ENCODE measurements at regions not wholly inside any gene's neighbourhood (a gene's known extent, or its start where the extent isn't known, plus 50 kb on each side); places are given as distances from the start of the nearest gene placed in this dataset.
"Not testable (repeated sequence)": the region's sequence is repeated elsewhere in the genome, so short reads cannot be mapped to it uniquely, and the experiment has no call there.

DNA sequence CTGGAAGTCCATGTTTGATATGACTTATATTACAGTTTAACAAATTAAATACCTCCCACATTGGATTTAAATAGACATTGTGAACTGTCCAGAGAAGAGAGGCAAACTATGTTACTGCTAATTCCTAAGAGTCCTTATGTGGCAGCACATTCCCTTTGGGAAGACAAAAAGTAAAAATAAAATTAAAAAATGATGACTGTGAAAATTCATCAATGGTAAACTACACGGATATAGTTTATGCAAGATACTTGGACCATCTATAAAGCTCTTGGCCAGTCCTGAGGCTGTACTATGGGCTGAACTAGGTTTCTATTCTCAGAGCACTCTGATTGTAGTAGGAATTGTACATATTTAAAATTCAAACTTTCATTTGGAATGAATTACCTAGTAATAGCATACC is 206.4 kb downstream of the LRRK2 start:
- H3K9me3 Mint-ChIP-seq, result no peaks in the 10 kb centered on the region
- DNase-seq, result no peak
- no peaks in the 10 kb centered on the region for H3K36me3 Mint-ChIP-seq
- H3K4me1 Mint-ChIP-seq, result no peaks in the 10 kb centered on the region
- no peak overlapping the region for H3K4me3 Mint-ChIP-seq
- no peak overlapping the region for H3K27ac Mint-ChIP-seq
- H3K27me3 Mint-ChIP-seq, result no peaks in the 10 kb centered on the region

DNA sequence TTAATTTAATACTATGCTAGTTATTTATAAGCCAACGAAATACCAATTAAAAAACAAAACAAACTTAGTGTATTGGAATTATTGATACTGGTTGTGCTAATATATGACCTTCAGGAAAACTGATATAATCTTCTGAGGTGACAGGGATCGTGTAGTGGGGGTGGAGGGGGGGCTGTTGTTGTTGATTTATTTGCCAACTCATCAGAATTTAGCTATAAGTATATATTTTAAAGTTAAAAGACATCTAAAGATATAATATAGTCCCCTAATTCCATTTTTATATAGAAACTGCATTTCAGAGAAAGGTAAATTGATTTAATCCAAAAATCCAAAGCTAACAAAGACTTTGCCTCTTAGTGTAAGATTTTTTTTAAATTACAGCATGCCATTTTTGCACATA is 210.5 kb downstream of the LRRK2 start:
- no peaks in the 10 kb centered on the region for H3K27me3 Mint-ChIP-seq
- H3K4me1 Mint-ChIP-seq, result no peaks in the 10 kb centered on the region
- H3K9me3 Mint-ChIP-seq, result no peaks in the 10 kb centered on the region
- H3K36me3 Mint-ChIP-seq, result no peaks in the 10 kb centered on the region
- H3K4me3 Mint-ChIP-seq, result no peak overlapping the region
- H3K27ac Mint-ChIP-seq, result no peak overlapping the region
- no peak for DNase-seq

DNA sequence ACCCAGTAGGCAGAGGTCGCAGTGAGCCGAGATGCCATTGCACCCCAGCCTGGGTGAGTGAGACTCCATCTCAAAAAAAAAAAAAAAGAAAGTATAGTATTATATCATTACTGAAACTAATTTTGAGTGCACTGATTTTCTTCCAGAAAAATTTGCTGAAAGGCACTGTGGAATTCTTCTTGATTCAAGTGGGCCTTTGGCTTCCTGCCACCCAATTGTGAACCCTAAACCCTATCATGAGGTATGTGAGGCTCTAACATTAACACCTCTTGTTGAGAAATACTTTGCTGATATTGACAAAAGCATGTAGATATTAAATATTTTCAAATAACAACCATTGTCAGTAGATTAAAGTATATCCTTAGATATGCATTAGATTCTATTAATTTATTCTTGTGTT is 211.2 kb downstream of the LRRK2 start:
- no peaks in the 10 kb centered on the region for H3K9me3 Mint-ChIP-seq

DNA sequence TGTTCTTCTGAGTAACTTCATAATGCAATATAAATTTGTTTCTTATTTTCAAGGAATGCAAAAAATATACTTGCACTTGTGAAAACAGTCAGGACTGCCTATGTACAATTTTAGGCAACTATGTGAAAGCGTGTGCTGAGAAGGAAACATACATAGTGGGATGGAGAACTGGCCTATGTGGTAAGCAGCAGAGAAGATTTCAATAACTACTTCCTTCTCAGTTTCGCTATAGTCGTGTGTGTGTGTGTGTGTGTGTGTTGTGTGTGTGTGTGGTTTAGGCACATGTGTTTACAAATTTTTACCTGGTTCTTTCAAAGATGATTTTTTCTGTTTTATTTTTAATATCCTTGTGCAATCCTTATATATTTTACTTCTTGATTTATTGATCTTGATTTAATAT is 211.8 kb downstream of the LRRK2 start:
- no peaks in the 10 kb centered on the region for H3K4me1 Mint-ChIP-seq
- H3K27ac Mint-ChIP-seq, result no peak overlapping the region
- H3K36me3 Mint-ChIP-seq, result no peaks in the 10 kb centered on the region
- no peaks in the 10 kb centered on the region for H3K27me3 Mint-ChIP-seq
- H3K4me3 Mint-ChIP-seq, result no peak overlapping the region
- H3K9me3 Mint-ChIP-seq, result no peaks in the 10 kb centered on the region
- no peak for DNase-seq

More for the DNA sequence above, 211.2 kb downstream of the LRRK2 start:
- DNase-seq, result no peak
- Mint-ChIP-seq H3K36me3 (no peaks in the 10 kb centered on the region), H3K27me3 (no peaks in the 10 kb centered on the region), H3K4me3 (no peak overlapping the region), H3K27ac (no peak overlapping the region), H3K4me1 (no peaks in the 10 kb centered on the region)

DNA sequence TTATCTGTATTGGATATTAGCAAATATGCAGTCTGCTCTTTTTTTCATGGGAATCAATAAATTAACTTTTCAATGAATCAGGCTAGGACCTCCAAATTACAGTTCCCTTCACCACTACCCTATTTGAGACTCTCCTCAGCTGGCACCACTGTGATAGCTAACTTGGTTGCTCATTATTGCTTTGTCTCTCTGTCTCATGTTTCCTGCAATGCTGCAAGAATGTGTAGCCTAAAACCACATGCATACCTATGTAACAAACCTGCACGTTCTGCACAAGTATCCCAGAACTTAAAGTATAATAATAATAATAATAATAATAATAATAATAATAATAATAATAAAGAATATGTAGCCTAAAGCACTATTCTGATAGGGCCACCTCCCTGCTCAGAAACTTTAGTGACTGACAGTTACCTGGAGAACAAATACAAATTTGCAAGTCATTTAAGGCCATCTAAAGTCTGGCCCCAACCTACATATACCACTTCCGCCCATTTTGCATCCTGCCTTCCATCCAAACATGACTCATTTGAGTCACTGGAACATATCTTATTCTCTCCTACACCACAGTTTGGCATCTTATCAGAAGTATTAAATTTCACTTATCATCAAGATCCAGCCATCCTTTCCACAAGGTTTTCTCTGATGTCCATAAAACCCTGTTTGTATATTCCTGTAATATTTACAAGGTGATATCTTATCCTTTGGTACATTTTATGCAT is 215.1 kb downstream of the LRRK2 start:
- Mint-ChIP-seq H3K4me3 (no peak overlapping the region), H3K9me3 (no peaks in the 10 kb centered on the region), H3K36me3 (no peaks in the 10 kb centered on the region), H3K27ac (no peak overlapping the region), H3K4me1 (no peaks in the 10 kb centered on the region), H3K27me3 (no peaks in the 10 kb centered on the region)
- DNase-seq, result no peak

DNA sequence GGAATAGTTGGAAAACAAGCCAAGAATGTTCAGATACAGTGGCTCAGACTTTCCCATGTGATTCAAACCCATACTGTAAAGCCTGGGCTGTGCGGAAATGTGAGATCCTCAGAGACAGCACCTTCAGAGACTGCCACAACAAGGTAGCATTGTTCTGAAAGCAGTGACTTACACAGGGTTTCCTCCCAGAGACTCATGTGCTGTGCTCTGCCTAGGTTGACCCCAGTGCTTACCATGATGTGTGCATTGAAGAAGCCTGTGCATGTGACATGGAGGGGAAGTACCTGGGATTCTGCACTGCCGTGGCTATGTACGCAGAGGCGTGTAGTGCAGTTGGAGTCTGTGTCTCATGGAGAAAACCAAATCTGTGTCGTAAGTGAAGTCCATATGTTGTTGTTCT is 219.4 kb downstream of the LRRK2 start:
- no peak overlapping the region for H3K4me3 Mint-ChIP-seq
- no peaks in the 10 kb centered on the region for H3K36me3 Mint-ChIP-seq
- H3K9me3 Mint-ChIP-seq, result no peaks in the 10 kb centered on the region
- H3K4me1 Mint-ChIP-seq, result no peaks in the 10 kb centered on the region
- no peaks in the 10 kb centered on the region for H3K27me3 Mint-ChIP-seq
- no peak overlapping the region for H3K27ac Mint-ChIP-seq
- DNase-seq, result no peak

DNA sequence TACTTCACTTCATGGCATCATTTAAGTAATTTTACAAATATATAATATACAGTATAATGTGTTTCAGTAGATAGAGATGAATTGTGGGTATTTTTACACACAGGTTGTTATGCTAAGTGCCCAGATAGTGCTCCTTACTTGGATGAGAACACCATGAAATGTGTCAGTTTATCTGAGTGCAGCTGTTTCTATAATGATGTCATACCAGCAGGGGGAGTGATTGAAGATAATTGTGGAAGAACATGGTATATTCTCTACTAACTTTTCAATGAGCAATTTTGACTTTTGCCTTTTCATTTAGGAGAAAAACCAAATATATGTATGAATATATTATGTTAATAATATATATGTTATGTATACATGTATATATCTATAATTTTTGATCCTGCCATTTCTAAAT is 221.6 kb downstream of the LRRK2 start:
- no peak for DNase-seq
- Mint-ChIP-seq H3K27ac (no peak overlapping the region), H3K27me3 (no peaks in the 10 kb centered on the region), H3K9me3 (no peaks in the 10 kb centered on the region), H3K4me3 (no peak overlapping the region), H3K4me1 (no peaks in the 10 kb centered on the region), H3K36me3 (no peaks in the 10 kb centered on the region)

DNA sequence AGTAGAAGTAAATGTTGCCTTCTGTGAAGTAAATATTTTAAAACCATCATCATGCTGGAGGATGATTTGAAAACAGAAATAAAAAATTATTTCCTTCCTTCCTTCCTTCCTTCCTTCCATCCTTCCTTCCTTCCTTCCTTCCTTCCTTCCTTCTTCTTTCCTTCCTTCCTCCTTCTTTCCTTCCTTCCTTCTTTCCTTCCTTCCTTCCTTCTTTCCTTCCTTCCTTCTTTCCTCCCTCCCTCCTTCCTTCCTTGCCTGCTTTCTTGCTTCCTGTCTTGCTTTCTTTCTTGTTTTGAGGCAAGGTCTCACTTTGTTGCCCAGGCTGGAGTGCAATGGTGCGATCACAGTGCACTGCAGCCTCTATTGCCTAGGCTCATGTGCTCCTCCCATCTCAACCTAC is 223.7 kb downstream of the LRRK2 start:
- DNase-seq, H3K4me3 Mint-ChIP-seq, H3K27ac Mint-ChIP-seq, H3K27me3 Mint-ChIP-seq, H3K4me1 Mint-ChIP-seq, H3K9me3 Mint-ChIP-seq, H3K36me3 Mint-ChIP-seq: not testable (repeated sequence)

DNA sequence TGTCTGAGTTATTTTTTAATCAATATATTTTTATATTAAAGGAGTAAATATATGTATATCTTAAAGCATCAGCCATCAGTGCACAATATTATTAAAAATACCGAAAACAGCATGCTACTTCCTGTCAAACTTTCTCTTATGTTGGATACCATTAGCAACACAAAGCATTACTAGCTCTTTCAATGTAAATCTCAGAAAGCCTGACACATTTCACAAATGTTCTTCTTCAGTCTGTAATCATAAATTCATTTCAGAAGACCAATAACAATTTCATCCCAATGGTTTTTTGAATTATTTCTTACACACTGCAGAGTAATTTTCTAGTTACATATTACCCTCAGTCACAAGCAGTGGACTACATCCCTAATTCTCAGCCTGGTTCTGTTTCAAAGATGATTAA is 226.9 kb downstream of the LRRK2 start:
- Mint-ChIP-seq H3K27ac (no peak overlapping the region), H3K36me3 (no peaks in the 10 kb centered on the region), H3K9me3 (no peaks in the 10 kb centered on the region), H3K4me1 (no peaks in the 10 kb centered on the region), H3K4me3 (no peak overlapping the region), H3K27me3 (no peaks in the 10 kb centered on the region)
- no peak for DNase-seq

DNA sequence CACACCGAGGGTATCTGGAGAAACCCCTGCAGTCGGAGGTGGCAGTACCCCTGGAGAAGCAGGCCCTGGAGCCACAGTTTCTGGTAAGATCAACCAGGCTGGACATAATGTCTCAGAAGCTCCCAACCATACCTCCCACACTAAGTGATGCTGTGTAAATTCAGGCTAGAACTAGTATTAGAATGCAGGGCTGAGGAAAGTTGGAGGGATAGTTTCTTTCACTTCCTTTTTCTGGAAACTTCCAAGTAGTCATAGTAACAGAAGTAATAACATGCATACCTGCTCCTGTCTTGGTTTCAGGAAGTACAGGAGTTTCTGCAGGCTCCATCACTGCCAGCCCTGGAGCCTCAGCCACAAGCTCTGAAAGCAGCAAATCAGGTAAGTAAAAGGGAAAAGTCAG is 228.1 kb upstream of the CNTN1 start:
- Mint-ChIP-seq H3K9me3 (no peaks in the 10 kb centered on the region), H3K27me3 (peaks cover 4% of the 10 kb centered on the region), H3K4me1 (no peaks in the 10 kb centered on the region), H3K27ac (no peak overlapping the region), H3K4me3 (no peak overlapping the region), H3K36me3 (no peaks in the 10 kb centered on the region)
- no peak for DNase-seq

DNA sequence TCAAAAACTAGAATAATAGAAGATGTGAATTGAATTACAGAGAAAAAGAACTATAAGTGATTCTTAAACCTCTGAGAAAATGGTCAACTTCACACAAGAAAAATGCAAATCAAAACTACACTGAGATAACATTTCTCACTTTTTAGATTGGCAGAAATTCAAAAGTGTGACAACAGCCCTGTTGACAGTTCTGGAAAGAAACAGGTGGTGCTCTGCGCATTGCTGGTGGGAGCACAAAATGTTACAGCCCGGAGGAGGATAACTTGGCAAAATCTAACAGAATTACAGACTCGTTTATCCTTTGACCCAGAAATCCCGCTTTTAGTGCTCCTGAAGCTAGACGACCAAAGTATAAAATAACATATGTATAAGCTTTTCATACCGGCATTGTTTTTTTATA is 222.5 kb upstream of the CNTN1 start:
- Mint-ChIP-seq H3K9me3 (no peaks in the 10 kb centered on the region), H3K36me3 (no peaks in the 10 kb centered on the region), H3K27me3 (no peaks in the 10 kb centered on the region), H3K27ac (no peak overlapping the region), H3K4me1 (no peaks in the 10 kb centered on the region), H3K4me3 (no peak overlapping the region)
- no peak for DNase-seq

DNA sequence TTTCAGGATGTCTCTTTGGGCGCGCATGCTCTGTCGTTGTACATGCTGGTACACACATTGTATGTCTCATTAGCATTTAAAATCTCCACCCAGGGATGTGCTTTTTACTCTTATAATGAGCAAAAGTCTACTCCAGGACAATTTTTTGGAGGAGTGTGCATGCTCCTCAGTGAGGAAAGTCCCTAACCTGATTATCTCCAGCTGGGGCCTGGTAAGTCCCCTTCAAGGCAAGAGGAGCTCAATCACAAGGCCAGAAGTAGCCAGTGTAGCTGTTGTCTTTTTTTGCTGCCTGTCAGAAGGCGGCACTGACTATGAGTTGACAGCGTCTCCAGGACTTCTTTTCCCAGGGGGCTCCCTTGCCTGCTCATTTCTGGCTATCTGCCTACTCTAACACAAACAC is 218.3 kb upstream of the CNTN1 start:
- no peaks in the 10 kb centered on the region for H3K27me3 Mint-ChIP-seq
- no peak overlapping the region for H3K4me3 Mint-ChIP-seq
- no peaks in the 10 kb centered on the region for H3K9me3 Mint-ChIP-seq

DNA sequence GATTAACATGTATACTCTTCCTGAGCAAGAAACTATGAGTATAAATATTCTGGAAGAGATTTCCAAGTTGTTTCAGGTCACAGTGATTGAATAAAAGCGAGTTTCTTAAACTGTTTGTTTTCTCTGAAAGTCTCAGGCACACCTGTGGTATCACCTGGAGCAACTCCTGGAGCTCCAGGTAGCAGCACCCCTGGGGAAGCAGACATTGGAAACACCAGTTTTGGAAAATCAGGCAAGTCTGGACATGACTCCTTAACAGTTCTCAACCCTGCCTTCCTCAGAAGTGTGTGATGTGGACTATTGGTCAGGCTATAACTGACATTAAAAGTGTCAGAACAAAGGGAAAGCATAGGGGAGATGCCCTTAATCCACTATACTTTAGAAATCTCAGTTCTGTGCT is 217.6 kb upstream of the CNTN1 start:
- no peaks in the 10 kb centered on the region for H3K27me3 Mint-ChIP-seq
- no peaks in the 10 kb centered on the region for H3K9me3 Mint-ChIP-seq
- no peaks in the 10 kb centered on the region for H3K4me1 Mint-ChIP-seq
- no peak for DNase-seq
- H3K4me3 Mint-ChIP-seq, result no peak overlapping the region
- H3K27ac Mint-ChIP-seq, result no peak overlapping the region
- no peaks in the 10 kb centered on the region for H3K36me3 Mint-ChIP-seq

More for the DNA sequence above, 218.3 kb upstream of the CNTN1 start:
- H3K27ac Mint-ChIP-seq, result no peak overlapping the region
- DNase-seq, result no peak
- no peaks in the 10 kb centered on the region for H3K36me3 Mint-ChIP-seq
- H3K4me1 Mint-ChIP-seq, result no peaks in the 10 kb centered on the region

DNA sequence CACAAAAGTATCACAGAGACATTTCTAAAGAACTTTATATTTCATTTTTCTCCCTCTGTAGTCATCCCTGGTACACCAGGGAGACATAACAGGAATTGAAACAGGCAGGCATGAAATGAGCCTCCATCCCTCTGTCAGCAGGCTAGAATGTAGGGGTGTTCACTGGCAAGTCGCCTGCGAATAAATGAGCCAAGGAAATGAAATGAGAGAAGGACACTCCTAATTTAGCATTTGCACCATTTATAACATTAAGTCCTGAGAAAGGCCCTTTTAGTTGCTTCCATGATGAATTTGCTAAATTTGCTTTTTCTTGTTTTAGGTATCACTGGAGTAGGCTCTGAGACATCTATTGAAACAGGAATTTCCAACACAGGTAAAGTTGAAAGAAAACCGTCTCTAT is 192.4 kb upstream of the CNTN1 start:
- H3K4me1 Mint-ChIP-seq, result no peaks in the 10 kb centered on the region
- DNase-seq, result no peak
- no peaks in the 10 kb centered on the region for H3K9me3 Mint-ChIP-seq
- no peaks in the 10 kb centered on the region for H3K27me3 Mint-ChIP-seq
- no peaks in the 10 kb centered on the region for H3K36me3 Mint-ChIP-seq
- no peak overlapping the region for H3K27ac Mint-ChIP-seq
- H3K4me3 Mint-ChIP-seq, result no peak overlapping the region

DNA sequence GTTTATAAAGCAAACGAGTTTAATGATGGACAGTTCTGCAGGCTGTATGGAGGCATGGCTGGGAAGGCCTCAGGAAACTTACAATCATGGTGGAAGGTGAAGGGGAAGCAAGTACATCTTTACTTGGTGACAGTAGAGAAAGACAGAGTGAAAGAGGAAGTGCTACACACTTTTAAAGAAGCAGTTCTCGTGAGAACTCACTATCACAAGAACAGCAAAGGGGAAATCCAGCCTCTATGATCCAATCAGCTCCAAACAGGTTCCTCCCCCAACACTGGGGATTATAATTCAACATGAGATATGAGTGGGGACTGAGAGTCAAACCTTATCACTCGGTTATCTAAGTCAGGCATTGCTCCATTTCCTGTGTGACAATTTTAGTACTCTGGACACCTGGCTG is 189.9 kb upstream of the CNTN1 start:
- Mint-ChIP-seq H3K4me3 (no peak overlapping the region), H3K27ac (no peak overlapping the region), H3K4me1 (no peaks in the 10 kb centered on the region), H3K27me3 (no peaks in the 10 kb centered on the region), H3K9me3 (no peaks in the 10 kb centered on the region), H3K36me3 (no peaks in the 10 kb centered on the region)
- DNase-seq, result no peak

DNA sequence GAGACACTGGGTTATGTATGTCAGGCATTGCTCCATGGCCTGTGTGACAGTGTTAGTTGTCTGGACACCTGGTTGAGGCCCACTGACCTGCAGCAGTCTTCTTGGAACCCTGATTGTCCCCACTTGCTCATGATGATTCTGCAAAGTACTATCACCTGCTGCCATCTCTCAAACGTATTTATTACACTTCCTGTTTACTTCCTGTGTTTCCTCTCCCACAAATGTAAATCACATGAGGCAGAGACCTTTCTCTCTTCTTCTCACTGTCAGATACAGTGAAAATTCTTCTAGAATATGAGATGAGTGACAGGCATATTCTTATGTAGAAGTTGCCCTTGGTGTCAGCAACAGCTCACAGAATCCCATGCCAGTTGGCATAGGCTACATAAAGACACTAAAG is 186.9 kb upstream of the CNTN1 start:
- no peaks in the 10 kb centered on the region for H3K27me3 Mint-ChIP-seq
- no peaks in the 10 kb centered on the region for H3K4me1 Mint-ChIP-seq
- H3K27ac Mint-ChIP-seq, result no peak overlapping the region
- H3K9me3 Mint-ChIP-seq, result no peaks in the 10 kb centered on the region
- DNase-seq, result no peak
- no peak overlapping the region for H3K4me3 Mint-ChIP-seq
- no peaks in the 10 kb centered on the region for H3K36me3 Mint-ChIP-seq

DNA sequence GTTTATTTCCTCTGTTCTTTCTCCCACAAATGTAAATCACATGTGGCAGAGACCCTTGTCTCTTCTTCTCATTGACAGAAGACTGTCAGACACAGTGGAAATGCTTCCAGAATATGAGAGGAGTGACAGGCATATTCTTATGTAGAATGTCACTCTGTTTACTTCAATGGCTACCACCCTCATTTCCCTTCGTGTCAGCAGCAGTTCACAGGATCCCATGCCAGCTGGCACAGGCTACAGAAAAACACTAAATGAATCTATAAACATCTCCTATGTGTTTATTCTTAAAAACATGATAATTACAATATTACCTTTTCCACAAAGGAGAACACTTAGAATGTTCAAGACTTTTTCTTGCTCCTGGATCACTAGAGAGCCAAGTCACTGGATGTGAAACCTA is 183.8 kb upstream of the CNTN1 start:
- no peaks in the 10 kb centered on the region for H3K9me3 Mint-ChIP-seq
- no peak overlapping the region for H3K4me3 Mint-ChIP-seq
- H3K27me3 Mint-ChIP-seq, result no peaks in the 10 kb centered on the region
- H3K36me3 Mint-ChIP-seq, result no peaks in the 10 kb centered on the region
- no peak overlapping the region for H3K27ac Mint-ChIP-seq
- DNase-seq, result no peak
- no peaks in the 10 kb centered on the region for H3K4me1 Mint-ChIP-seq

Measured in activated naive CD8-positive, alpha-beta T cell treated with anti-CD3 and anti-CD28 coated beads for 36 hours (primary cell).